ENCODE measurements at regions not wholly inside any gene's neighbourhood (a gene's known extent, or its start where the extent isn't known, plus 50 kb on each side); places are given as distances from the start of the nearest gene placed in this dataset.

DNA sequence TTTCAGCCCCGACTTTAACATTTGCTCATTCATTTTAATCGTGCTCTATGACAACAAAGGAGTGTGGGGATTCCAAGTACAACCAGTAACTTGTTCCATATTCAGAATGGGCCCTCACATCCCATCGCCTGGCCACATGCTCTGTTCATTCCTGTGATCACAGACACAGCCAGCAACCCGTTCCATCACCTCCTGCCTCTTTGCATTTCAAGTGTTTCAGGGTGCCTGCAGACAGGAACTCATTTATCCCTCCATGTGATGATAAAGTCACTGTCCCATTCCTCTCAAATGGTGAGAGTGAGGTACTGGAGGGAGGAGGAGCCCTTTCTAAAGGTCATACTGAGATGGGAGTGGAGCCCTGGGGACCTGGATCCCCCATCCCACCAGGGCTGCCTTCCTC lies 571.1 kb downstream of the MAT2B start:
- H3K27me3 ChIP-seq: no peaks in the 10 kb centered on the region
- H3K36me3 ChIP-seq: no peaks in the 10 kb centered on the region
- no peak for DNase-seq
- H3K9me3 ChIP-seq: no peaks in the 10 kb centered on the region
- H3K4me1 ChIP-seq: no peaks in the 10 kb centered on the region
- TF ChIP-seq CTCF (IDR thresholded peaks at IDR 0.05; ENCODE audit: low read depth, low read length): no peak
- H3K4me3 ChIP-seq (ENCODE audit: low read depth, low read length): no peak overlapping the region

GRCh38 chr5:164090358-164090757 lies 584.9 kb downstream of the MAT2B start:
- Histone ChIP-seq H3K36me3 (no peaks in the 10 kb centered on the region), H3K4me1 (no peaks in the 10 kb centered on the region), H3K4me3 (ENCODE audit: low read depth, low read length) (no peak overlapping the region), H3K27me3 (no peaks in the 10 kb centered on the region), H3K9me3 (no peaks in the 10 kb centered on the region; the same call in 1 of the 2 replicates)
- DNase-seq: no peak
- no peak for TF ChIP-seq CTCF (IDR thresholded peaks at IDR 0.05; ENCODE audit: low read depth, low read length)

DNA sequence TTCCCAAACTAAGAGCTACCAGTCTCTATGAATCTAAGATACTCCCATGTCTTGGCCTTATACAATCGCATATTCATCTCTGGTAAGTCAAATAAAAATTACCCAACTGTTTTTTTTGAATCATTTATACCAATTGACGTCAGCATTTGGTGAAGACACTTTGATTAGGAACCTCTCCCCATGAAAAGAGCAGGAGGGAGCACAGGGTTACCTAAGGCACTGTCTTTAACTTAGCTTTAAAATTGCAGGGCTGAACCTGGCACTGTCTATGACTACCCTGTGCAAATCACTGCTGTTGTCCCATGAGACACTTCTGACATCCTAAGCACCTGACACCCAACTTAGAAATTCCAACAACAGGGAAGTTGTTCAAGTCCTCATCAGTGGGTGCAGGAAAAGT lies 586.4 kb downstream of the MAT2B start:
- no peak for TF ChIP-seq CTCF (IDR thresholded peaks at IDR 0.05; ENCODE audit: low read depth, low read length)
- Histone ChIP-seq H3K27me3 (no peaks in the 10 kb centered on the region), H3K4me3 (ENCODE audit: low read depth, low read length) (no peak overlapping the region), H3K9me3 (no peaks in the 10 kb centered on the region; the same call in 1 of the 2 replicates), H3K4me1 (no peaks in the 10 kb centered on the region), H3K36me3 (no peaks in the 10 kb centered on the region)
- no peak for DNase-seq

GRCh38 chr5:164094291-164094690 lies 588.9 kb downstream of the MAT2B start:
- TF ChIP-seq CTCF (IDR thresholded peaks at IDR 0.05; ENCODE audit: low read depth, low read length): no peak
- H3K36me3 ChIP-seq: no peaks in the 10 kb centered on the region
- H3K27me3 ChIP-seq: no peaks in the 10 kb centered on the region
- DNase-seq: no peak
- no peak overlapping the region for H3K4me3 ChIP-seq (ENCODE audit: low read depth, low read length)
- no peaks in the 10 kb centered on the region for H3K4me1 ChIP-seq
- H3K9me3 ChIP-seq: no peaks in the 10 kb centered on the region

DNA sequence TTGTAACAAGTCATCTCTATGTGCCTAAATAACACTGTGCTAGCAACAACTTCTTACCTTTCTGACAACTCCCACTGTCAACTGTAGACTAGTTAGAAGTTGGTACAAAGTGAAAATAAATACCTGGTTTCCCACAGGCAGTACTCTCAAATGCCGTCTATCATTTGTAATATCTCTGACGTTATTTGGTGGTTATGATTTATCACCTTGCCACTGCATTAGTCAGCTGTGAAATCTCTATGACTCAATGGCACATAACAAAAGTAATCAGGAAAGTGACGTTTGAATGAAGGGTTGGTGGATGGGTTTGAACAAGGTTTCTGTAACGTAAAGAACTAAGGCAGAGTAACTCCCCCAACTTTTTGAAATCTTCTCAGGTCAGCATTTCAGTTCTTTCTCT lies 592.3 kb downstream of the MAT2B start:
- no peaks in the 10 kb centered on the region; the same call in 1 of the 2 replicates for H3K9me3 ChIP-seq
- no peak overlapping the region for H3K4me3 ChIP-seq (ENCODE audit: low read depth, low read length)
- H3K4me1 ChIP-seq: no peaks in the 10 kb centered on the region
- no peak for TF ChIP-seq CTCF (IDR thresholded peaks at IDR 0.05; ENCODE audit: low read depth, low read length)
- H3K27me3 ChIP-seq: no peaks in the 10 kb centered on the region
- DNase-seq: no peak
- H3K36me3 ChIP-seq: no peaks in the 10 kb centered on the region

GRCh38 chr5:164098531-164098930 lies 593.1 kb downstream of the MAT2B start:
- Histone ChIP-seq H3K4me3 (ENCODE audit: low read depth, low read length) (no peak overlapping the region), H3K36me3 (no peaks in the 10 kb centered on the region), H3K9me3 (no peaks in the 10 kb centered on the region; the same call in 1 of the 2 replicates), H3K27me3 (no peaks in the 10 kb centered on the region), H3K4me1 (no peaks in the 10 kb centered on the region)
- no peak for TF ChIP-seq CTCF (IDR thresholded peaks at IDR 0.05; ENCODE audit: low read depth, low read length)
- DNase-seq: no peak

All from BE2C (cell line).